GM12873 (cell line): ENCODE measurements at regions not wholly inside any gene's neighbourhood (a gene's known extent, or its start where the extent isn't known, plus 50 kb on each side); places are given as distances from the start of the nearest gene placed in this dataset.

Source experiments
- TF ChIP-seq, protein P1 (sequence below): IDR thresholded peaks from 2 replicates; pipeline ENCODE4 v1.5.1; 2012; ENCODE audit warnings: low read depth, mild to moderate bottlenecking, moderate library complexity, low read length, control low read depth; ENCODE audit not compliant: insufficient read depth; ENCODE audit errors: missing control alignments

DNA sequence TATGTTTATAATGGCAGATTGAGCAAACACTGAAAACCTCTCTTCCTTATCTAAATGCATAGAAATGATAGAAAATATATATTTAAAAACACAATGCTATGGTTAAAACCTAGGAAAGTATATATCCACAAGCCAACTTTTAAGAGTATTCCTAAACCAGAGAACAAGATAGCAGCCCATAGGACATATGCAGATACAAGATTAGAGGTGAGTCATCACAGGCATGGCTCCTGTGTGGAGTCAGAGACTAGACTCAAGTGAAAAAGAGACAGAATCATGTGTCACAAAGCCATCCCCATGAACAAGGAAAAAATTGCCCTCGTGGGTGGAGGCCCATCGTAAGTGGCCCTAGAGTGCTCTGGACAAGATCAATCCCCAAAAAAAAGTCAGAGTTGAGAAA, 199.4 kb upstream of the PPP2R3A start:
- TF ChIP-seq, protein P1, sequence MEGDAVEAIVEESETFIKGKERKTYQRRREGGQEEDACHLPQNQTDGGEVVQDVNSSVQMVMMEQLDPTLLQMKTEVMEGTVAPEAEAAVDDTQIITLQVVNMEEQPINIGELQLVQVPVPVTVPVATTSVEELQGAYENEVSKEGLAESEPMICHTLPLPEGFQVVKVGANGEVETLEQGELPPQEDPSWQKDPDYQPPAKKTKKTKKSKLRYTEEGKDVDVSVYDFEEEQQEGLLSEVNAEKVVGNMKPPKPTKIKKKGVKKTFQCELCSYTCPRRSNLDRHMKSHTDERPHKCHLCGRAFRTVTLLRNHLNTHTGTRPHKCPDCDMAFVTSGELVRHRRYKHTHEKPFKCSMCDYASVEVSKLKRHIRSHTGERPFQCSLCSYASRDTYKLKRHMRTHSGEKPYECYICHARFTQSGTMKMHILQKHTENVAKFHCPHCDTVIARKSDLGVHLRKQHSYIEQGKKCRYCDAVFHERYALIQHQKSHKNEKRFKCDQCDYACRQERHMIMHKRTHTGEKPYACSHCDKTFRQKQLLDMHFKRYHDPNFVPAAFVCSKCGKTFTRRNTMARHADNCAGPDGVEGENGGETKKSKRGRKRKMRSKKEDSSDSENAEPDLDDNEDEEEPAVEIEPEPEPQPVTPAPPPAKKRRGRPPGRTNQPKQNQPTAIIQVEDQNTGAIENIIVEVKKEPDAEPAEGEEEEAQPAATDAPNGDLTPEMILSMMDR, result no peak

DNA sequence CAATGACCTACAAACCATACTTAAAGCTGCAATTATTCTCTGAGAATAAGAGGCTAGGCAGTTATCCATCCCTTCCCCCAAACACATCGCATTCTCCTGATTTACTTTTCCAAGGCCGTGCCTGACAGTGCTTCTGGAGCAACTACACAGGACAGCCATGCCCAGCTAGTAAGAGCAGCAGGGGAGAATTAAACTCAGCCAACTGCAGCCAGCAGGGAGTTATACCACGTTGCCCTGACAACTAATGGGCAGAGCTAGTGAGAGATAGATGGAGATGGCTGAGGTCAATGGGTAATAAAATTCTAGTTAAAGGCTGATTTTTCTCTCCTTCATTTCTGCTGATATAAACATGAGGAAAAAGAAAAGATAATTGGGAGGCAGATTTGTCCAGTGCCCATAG, 193.8 kb upstream of the PPP2R3A start:
- TF ChIP-seq, protein P1, result no peak

- TF ChIP-seq, protein P1, result no peak
Measured at GRCh38 chr3:135779024-135779423, 186.5 kb upstream of the PPP2R3A start.

DNA sequence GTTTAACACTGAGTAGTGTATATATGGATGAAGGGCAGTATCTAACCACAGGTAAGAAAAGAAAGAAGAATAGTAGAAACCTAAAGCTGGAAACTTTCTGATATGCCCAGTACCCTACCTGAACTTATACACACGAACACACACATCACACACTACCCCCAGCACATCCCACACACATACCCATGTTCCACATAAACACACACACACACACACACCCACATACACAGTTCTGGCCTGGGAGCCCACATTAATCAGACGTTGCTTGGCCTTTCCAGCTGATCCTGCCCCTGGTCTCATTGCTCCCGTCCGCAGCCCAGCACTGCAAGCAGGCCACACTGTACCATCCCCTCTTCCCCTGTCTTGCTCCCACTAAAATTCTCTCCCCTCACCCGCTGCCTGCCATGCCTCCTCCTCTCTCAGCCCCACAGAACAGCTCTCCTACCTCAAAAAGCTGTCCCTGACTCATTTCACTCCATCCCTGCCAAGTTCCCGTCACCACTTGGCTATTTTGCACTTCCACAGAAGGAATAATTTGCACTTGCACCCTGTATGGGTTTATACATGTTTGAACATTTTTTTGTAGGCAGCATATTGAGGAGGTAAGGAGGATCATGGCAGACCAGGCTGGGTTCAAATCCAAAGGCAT, 185.8 kb upstream of the PPP2R3A start:
- TF ChIP-seq, protein P1, result no peak

DNA sequence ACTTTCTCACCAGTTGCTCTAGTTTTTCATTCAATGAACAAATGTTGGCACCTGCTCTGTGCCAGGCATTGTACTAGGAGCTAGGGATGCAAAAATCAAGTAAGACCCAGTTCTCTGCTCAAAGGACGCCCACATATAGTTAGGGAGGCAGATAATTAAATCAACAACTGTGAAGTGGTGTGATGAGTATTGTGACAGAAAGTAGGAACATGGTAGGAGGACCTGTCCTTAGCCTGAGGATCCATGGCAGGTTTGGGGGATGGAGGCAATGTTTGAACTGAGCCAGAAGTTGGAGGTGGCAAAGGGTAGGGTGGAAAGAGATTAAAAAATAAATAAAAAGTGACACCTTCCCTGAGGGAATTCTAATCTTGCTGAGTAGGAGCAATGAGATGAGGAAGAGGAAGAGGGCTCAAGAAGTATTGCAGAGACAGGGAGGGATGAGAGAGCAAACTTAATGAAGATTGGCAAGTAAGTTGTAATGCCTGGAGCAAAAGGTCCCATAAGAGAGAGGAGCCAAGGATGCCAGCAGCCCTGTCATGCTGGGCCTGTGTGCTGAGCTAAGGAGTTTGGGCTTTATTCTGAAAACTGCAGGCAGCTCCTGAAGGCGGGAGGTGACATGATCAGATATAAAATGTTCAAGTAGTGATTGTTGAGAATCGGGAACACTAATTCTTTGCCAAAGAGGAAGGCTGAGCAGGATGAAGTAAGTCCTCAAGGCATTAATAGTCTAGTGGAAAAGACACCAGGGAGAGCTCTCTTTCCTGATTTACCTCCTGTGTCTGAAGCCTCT, 184.3 kb upstream of the PPP2R3A start:
- TF ChIP-seq, protein P1, result no peak

DNA sequence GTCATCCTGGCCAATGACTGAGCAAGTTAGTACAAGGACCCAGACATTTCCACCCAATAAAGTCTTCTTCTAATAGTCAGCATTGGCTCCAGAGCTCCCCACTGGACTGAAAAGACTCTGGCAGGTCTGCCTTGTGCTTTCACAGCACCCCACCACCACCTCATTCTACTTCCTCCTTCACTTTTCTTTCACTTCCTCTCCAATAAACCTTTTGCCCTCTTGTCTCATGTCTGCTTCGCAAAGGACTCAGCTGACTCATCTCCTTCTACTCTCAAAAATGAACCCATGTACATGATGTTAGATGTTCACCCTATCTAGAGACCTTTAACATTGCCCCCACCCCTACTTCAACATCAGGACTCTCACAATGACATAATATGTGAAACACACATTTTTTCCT, 181.0 kb upstream of the PPP2R3A start:
- TF ChIP-seq, protein P1, result no peak

DNA sequence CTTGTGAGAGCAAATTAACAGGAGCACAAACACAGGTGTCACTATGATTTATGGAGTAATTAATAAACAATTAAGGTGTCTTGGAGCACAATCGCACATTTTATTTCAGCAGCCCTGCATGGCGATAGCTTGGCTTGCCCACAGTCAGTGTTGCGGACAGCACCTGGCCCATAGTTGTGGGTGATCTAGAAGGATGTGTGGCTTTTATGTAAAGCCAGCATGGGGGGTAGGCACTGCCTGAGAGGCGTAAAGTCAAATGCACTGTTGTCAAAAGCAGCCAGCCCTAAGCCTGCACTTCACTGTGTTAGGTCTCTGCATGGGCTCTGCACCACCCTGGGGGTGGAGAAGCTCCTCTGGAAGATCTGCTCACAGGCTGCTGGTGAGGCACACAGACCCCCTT, 177.4 kb upstream of the PPP2R3A start:
- TF ChIP-seq, protein P1, result no peak
